Motor neuron (in vitro differentiated cells): ENCODE measurements at regions not wholly inside any gene's neighbourhood (a gene's known extent, or its start where the extent isn't known, plus 50 kb on each side); places are given as distances from the start of the nearest gene placed in this dataset.

Experiments
- ATAC-seq, 8 experiments: fragments of 200-7000 bp; cut with Tn5 transposase; replicated peaks in 6 of 8; 2 replicates each; pipeline ENCODE4 v1.8.0; 2021; ENCODE audit warnings: mild to moderate bottlenecking in 8 of 8, moderate library complexity in 8 of 8
- H3K27ac ChIP-seq, 2 donors: fragments of 250-450 bp; sonication (Bioruptor Pico); 2 replicates each; pipeline ENCODE4 v1.9.0; 2021; ENCODE audit warnings: antibody characterized with exemption in 2 of 2, mild to moderate bottlenecking in 2 of 2, moderate library complexity in 1 of 2
- H3K4me1 ChIP-seq, 2 donors: fragments of 250-450 bp; sonication (Bioruptor Pico); replicated peaks in 1 of 2; 2 replicates each; pipeline ENCODE4 v1.6.1; 2021; ENCODE audit warnings: antibody characterized with exemption in 2 of 2, mild to moderate bottlenecking in 2 of 2, moderate library complexity in 1 of 2
- H3K4me3 ChIP-seq, 5 donors: fragments of 250-450 bp; sonication (Bioruptor Pico); 2 replicates each; pipeline ENCODE4 v1.9.0; 2021; ENCODE audit warnings: antibody characterized with exemption in 5 of 5, mild to moderate bottlenecking in 5 of 5, moderate library complexity in 4 of 5
- WGBS, 10 experiments: fragments of 450-650 bp; shearing (Covaris generic); methylation state at CpG; one replicate each; pipeline ENCODE4 v1.0.0; 2022; 5-methylcytosine and 5-hydroxymethylcytosine counted together
- in situ Hi-C, 9 experiments: fragments of 400-800 bp; cut with MboI; loops; one replicate each; pipeline ENCODE4 v1.15.0; 2021; ENCODE audit warnings: low sequenced_read_pairs in 9 of 9, low pct_unique_long_range_greater_than_20kb in 2 of 9; ENCODE audit not compliant: unreplicated experiment in 9 of 9

DNA sequence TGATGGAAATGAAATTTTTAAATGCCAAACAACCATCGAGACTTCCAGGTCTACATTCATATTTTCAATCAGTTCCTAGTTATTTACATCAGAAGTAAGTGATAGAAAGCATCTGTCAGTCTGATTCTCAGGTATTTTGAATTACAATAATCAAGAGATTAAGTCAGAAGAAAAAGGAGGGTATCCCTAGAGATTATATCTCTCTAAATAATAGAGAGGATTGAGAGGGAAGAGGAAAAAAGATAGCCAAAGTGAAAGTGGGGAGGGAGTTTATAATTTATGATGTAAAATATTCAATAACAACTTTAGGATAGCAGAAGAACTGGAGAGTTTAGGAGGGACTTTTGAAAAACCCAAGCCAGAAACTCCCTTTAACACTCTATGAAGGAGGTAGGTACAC lies 400.2 kb downstream of the EFNA5 start:
- ATAC-seq, result no peak
- in situ Hi-C loops, result no loop called here
- Histone ChIP-seq H3K27ac (no peak overlapping the region), H3K4me3 (no peak overlapping the region), H3K4me1 (peaks cover 2 to 8% of the 10 kb centered on the region in 2 donors)
- WGBS, 10 experiments, result 8 to 100% (median 56%) methylated on average over 1 of the region's 1 CpG; no CpG with 5 or more reads in 2 of the 10 experiments

DNA sequence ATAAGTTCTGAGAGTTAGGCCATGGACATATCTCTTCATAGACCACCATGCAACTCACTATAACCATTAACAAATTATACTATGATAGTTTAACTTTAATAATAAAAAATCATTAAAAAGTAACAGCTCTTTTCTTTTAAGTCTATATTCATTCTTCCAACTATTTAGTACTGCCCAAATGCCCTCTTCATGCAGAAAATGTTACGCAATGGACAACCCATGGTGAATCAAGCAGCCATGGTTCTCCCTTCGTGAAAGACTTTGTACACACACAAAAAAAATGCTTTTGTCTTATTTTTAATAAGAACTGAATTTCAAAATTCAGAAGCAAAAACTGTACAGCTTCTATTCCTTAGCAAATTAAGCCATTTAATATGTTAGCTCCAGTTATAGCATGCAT lies 401.1 kb downstream of the EFNA5 start:
- no peak for ATAC-seq
- 50 to 96% (median 87%) methylated on average over 2 of the region's 2 CpGs; no CpG with 5 or more reads in 2 of the 10 experiments for WGBS, 10 experiments
- H3K4me3 ChIP-seq, result no peak overlapping the region
- H3K4me1 ChIP-seq, result peaks cover 3 to 15% of the 10 kb centered on the region in 2 donors
- in situ Hi-C loops, result no loop called here
- H3K27ac ChIP-seq, result no peak overlapping the region

DNA sequence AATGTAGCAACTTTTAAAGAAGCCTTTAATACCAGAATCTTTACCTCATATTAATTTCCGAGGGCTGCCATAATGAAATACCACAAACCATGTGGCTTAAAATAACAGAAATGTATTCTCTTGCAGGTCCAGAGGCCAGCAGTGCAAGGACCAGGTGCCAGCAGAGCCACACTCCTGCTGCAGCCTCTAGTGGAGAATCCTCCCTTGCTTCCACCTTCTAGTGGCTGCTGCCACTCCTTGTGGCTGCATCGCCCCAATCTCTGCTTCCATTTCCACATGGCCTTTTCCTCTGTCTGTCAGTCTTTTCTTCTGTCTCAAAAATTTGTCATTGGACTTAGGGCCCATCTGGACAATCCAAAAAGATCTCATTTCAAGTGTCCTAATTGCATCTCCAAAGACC lies 401.5 kb downstream of the EFNA5 start:
- in situ Hi-C loops, result no loop called here
- 67 to 100% (median 86%) methylated on average over 1 to 2 of the region's 2 CpGs; no CpG with 5 or more reads in 2 of the 10 experiments for WGBS, 10 experiments
- no peak overlapping the region for H3K4me3 ChIP-seq
- no peak overlapping the region for H3K27ac ChIP-seq
- peaks cover 6 to 19% of the 10 kb centered on the region in 2 donors for H3K4me1 ChIP-seq
- ATAC-seq, result no peak

DNA sequence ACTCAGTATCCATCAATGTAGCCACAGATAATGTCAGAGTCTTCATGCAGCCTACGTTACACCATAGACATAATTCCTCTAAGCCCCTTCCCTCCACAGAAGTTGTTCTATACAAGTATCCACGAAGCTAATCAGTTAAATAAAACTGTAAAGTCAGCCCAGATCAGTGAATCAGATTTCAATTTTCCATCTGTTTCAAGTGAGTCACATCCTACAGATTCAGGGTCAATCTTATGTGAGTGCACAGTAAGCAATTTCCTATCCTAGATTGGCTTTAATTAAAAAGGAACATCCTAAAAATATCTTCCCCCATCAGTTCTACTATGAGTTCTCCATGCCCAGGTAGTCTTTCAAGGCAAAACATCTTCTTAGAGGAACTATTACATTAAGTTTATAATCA lies 402.5 kb downstream of the EFNA5 start:
- in situ Hi-C loops, result no loop called here
- peaks cover 6 to 29% of the 10 kb centered on the region in 2 donors for H3K4me1 ChIP-seq
- no peak overlapping the region for H3K27ac ChIP-seq
- 33 to 100% (median 56%) methylated on average over 1 to 2 of the region's 2 CpGs; no CpG with 5 or more reads in 3 of the 10 experiments for WGBS, 10 experiments
- no peak overlapping the region for H3K4me3 ChIP-seq
- no peak for ATAC-seq

DNA sequence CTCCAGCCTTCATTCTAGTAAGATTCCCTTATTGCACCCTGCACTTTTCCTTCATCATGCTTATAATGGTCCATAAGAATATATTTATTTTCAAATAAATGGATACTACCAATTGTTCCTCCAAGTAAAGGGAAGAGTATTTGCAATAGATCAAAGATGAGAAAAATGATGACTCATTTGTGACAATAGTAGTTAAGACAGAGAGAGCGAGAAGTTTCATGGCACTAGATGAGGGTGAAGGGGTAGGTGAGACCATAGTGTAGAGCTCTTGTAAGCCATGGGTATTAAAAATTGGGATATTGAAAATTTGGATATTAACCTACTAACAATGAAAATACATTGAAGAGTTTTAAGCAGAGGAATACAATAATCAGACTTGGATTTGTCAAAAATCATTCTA lies 404.6 kb downstream of the EFNA5 start:
- no peak overlapping the region for H3K4me3 ChIP-seq
- H3K27ac ChIP-seq, result no peak overlapping the region
- peaks cover 6 to 37% of the 10 kb centered on the region in 2 donors for H3K4me1 ChIP-seq
- in situ Hi-C loops, result no loop called here
- 75 to 100% (median 100%) methylated on average over 1 of the region's 1 CpG; no CpG with 5 or more reads in 2 of the 10 experiments for WGBS, 10 experiments
- ATAC-seq, result no peak

DNA sequence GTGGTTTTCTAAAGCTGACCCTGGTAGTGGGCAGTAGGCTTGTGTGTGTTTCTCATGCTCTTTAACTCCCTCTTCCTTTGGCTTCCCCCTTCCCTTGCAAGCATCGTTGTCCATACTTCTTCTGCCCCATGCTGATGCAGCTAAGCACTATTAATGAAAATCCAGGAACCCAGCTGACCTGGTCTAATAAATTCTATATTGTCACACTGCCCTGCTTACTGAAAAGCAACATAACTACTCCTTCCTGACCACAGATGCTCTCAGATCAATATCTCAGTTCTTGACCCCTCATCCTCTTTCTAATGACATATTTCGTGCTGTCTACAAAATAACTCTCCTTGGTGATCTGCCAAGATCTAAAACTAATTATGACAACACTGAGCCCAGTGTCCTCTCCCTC lies 405.5 kb downstream of the EFNA5 start:
- peak in 5 of 8 experiments; percentile 57 to 91 (median 72) for ATAC-seq
- Histone ChIP-seq H3K27ac (peak overlapping the region in 1 of 2 donors; percentile 51), H3K4me1 (peaks cover 6 to 37% of the 10 kb centered on the region in 2 donors), H3K4me3 (no peak overlapping the region)
- in situ Hi-C loops, result no loop called here
- WGBS, 10 experiments, result 25 to 80% (median 43%) methylated on average over 1 to 2 of the region's 2 CpGs; no CpG with 5 or more reads in 3 of the 10 experiments

DNA sequence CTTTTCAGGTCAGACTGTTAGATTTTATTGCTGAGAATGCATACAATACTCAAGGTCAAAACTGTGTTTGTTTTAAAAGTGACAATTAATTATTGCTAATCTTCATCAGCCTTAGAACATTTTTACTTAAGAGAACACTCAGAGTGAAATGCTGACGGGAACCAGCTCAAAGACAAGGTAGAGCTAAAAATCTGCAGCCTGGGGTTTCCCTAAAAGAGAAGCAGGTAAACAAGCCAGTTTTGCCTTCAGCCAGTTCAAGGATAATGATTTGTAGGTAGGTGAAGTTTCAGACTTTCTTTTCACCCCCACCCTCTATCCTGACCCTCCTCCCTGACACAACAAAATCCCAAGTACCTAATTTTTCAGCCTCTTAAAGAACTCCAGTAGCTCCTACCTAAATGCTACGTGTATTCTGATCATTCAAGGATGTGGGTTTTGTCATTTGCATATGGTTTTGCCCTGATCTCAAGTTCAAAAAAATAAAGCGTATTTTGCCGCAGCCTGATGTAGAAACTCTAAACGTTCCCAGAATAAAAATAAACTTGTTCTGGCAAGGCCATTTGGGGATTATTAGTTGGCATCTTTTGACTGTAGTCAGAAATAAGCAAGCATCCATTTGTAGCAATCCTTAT lies 407.2 kb downstream of the EFNA5 start:
- WGBS, 10 experiments, result 17 to 96% (median 85%) methylated on average over 3 to 5 of the region's 5 CpGs
- in situ Hi-C loops, result no loop called here
- Histone ChIP-seq H3K4me3 (no peak overlapping the region), H3K4me1 (peaks cover 6 to 37% of the 10 kb centered on the region in 2 donors), H3K27ac (no peak overlapping the region)
- ATAC-seq, result no peak

DNA sequence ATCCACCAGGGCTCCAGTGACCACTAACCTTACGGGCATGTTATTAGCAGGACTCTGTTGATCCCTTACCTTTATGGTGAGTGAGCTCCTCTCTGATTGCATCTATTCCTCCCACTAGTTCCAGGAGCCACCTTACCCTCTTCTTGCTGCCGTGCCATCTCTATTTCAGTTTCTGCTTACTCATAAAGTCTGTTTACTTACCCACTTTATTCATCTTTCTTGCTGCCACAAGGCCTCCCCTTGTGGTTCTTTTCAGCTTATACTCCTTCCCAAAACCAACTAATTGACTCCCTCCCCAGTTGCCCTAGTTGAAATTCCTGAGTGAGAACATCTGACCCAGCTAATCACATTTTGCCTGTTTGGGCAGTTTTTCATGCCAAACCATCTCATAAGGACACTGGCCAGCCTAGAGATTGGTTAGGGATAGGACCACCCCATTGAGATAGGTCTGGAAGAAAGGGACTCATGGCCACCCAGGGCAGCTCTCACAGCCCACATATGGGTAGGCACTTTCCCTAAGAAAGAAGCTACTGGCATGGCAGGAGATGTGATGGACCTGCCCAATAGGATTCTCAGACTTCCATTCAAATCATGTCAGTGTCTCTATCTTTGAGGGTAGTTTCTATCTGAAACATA lies 412.7 kb downstream of the EFNA5 start:
- Histone ChIP-seq H3K4me1 (peaks cover 0 to 5% of the 10 kb centered on the region in 2 donors), H3K4me3 (no peak overlapping the region), H3K27ac (no peak overlapping the region)
- in situ Hi-C loops, result no loop called here
- WGBS, 10 experiments, result 57 to 100% (median 94%) methylated on average over 1 to 2 of the region's 2 CpGs; no CpG with 5 or more reads in 1 of the 10 experiments
- ATAC-seq, result no peak

DNA sequence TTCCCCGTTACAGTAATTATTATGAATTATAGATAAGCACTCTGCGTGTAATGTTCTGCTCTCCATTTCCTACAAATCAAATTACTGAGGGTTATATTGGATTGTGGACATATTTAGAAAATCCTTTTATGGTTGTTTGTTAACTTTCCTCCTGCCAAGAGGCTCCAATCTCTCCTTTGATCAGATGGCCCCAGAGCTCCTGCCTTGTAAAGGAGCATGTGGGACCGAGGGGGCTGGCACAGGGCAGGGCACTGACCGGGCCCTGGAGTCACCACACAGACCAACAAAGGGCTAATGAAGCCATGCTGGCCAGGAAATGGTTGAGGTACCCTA lies 415.9 kb downstream of the EFNA5 start:
- in situ Hi-C loops, result no loop called here
- no peak overlapping the region for H3K27ac ChIP-seq
- H3K4me1 ChIP-seq, result no peaks in the 10 kb centered on the region
- ATAC-seq, result no peak
- WGBS, 10 experiments, result 43 to 100% (median 90%) methylated on average over 1 to 4 of the region's 4 CpGs; no CpG with 5 or more reads in 1 of the 10 experiments
- no peak overlapping the region for H3K4me3 ChIP-seq

DNA sequence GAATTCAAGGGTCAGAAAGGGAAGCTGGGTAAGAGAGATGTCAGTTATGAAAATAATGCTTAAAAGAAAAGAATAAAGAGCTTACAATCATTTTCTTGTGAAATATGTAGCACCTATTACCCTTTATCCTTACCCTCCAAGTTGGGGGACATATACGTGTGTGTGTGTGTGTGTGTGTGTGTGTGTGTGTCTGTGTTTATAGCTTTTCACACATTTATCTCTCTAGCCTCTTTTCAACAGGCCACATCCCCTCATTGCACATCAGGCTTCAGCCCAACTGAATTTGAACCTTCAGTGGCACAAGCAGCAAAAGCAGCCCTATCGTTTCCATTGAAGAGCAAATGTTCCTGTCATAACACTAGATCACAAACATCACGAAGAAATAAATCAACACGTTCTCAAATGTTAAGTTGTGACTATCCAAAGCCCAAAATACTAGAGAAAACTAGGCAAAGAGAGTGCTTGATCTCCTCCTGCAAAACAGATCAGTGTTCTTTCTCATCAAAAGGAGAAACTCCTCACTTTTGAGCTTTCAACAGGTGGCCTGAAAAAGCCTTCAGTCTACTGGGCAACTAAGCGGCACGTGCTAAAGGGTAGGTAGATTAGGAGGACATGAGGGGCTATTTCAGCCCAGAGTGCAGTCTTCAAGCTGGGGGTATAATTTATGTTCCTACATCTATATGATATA lies 416.4 kb downstream of the EFNA5 start:
- ATAC-seq, result peak in 1 of 8 experiments; percentile 47
- H3K4me1 ChIP-seq, result no peaks in the 10 kb centered on the region
- 0 to 100% (median 80%) methylated on average over 1 to 6 of the region's 6 CpGs; no CpG with 5 or more reads in 2 of the 10 experiments for WGBS, 10 experiments
- in situ Hi-C loops, result no loop called here
- no peak overlapping the region for H3K27ac ChIP-seq
- H3K4me3 ChIP-seq, result no peak overlapping the region

DNA sequence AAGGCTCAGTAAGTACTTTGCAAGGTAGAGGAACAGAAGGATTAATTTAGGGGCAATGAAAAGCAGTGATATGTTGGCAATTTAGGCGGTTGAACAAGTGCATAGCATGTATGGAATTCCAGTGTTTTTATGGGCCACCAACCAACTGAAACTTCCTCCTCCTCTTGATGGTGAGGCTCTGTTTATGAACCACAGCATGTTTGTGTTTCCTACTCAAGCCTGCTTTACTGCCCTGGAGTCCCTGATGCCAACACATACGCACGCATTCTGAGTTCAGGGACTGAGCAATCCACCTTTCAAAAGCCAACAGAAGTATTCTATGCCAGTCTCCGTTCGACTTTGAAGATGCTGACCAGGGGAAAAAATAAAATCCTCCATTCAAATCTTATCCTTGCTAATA lies 417.5 kb downstream of the EFNA5 start:
- in situ Hi-C loops, result no loop called here
- no peaks in the 10 kb centered on the region for H3K4me1 ChIP-seq
- no peak overlapping the region for H3K27ac ChIP-seq
- no peak for ATAC-seq
- H3K4me3 ChIP-seq, result no peak overlapping the region
- WGBS, 10 experiments, result 19 to 97% (median 69%) methylated on average over 1 to 5 of the region's 5 CpGs; no CpG with 5 or more reads in 3 of the 10 experiments

DNA sequence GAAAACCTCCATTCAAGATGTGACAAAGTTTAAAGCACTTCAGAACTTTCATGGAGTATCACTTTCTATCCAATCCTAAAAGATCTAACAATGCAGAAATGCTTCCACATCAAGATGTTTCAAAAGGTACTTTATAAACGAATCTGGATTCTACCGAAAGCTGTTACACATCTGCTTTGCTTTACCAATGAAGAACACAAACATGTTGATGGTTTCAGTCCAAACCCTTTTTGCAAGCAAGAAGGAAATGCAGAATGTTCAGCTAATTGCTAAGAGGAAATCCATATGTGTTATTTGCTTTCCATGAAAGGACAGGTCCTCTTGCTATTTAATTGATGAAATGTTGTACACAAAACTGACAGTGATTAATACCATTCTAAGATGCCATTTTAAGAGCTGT lies 419.6 kb downstream of the EFNA5 start:
- no peak for ATAC-seq
- no peak overlapping the region for H3K4me3 ChIP-seq
- WGBS, 10 experiments, result 8 to 100% (median 47%) methylated on average over 1 to 2 of the region's 2 CpGs; no CpG with 5 or more reads in 4 of the 10 experiments
- in situ Hi-C loops, result no loop called here
- no peaks in the 10 kb centered on the region for H3K4me1 ChIP-seq
- H3K27ac ChIP-seq, result no peak overlapping the region

DNA sequence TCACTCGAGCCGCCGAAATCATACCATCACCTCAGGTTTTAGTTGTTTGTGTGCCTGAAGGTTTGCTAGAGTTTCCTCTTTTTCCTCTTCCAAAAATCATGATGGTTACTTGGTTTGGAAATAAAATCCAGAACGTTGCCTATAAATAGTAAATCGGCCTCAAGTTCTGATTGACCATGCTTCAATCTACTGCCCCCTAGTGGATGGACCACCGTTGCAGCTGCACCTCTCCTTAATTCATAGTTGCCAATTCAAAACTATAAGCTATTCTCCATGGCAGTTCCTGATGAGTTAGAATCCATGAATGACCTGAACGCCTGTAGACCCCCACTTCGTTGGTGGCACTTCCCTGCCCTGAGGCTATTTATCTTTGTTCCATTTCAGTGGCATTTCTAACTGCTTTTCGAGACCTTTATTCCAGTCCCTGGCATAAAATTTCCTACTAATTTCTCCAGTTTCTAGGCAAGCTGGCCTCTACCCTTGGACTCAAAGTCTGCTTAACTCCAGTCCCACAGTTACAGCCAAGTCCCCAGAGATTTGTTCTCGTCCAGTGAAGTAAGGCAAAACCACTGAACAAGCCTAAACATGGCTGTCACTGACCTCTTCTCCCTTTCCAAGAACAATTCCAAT lies 422.6 kb downstream of the EFNA5 start:
- H3K4me3 ChIP-seq, result no peak overlapping the region
- no peaks in the 10 kb centered on the region for H3K4me1 ChIP-seq
- no peak overlapping the region for H3K27ac ChIP-seq
- WGBS, 10 experiments, result 14 to 100% (median 74%) methylated on average over 2 to 10 of the region's 10 CpGs
- in situ Hi-C loops, result no loop called here
- ATAC-seq, result peak in 3 of 8 experiments; percentile 27 to 47 (median 40)
